Lung (tissue), 1 donor: ENCODE measurements at regions not wholly inside any gene's neighbourhood (a gene's known extent, or its start where the extent isn't known, plus 50 kb on each side); places are given as distances from the start of the nearest gene placed in this dataset. TPM values are rescaled to one million over a fixed set of nuclear protein-coding genes. Genes with fewer than 3 reads are reported as not detected.

ENCODE experiments used
- small RNA-seq: library from RNA; depleted of rRNA; stranded (forward); fragments of <200 nt; gene quantifications from one replicate; pipeline ENCODE3, GENCODE V24; 2014; ENCODE audit warnings: low replicate concordance

Small RNA genes lying in the stretch of these regions (small RNA-seq; reads per million reads assigned to genes)
- gene AC025281.1 (not detected), gene RNA5SP428 (not detected)
